NCI-H2171 treated with DMSO at 0.1 percent for 48 hours (cell line): ENCODE measurements at regions not wholly inside any gene's neighbourhood (a gene's known extent, or its start where the extent isn't known, plus 50 kb on each side); places are given as distances from the start of the nearest gene placed in this dataset.

ENCODE experiments used
- DNase-seq: peaks from one replicate; lab custom pipeline; 2025; lab: John Stamatoyannopoulos, UW

DNA sequence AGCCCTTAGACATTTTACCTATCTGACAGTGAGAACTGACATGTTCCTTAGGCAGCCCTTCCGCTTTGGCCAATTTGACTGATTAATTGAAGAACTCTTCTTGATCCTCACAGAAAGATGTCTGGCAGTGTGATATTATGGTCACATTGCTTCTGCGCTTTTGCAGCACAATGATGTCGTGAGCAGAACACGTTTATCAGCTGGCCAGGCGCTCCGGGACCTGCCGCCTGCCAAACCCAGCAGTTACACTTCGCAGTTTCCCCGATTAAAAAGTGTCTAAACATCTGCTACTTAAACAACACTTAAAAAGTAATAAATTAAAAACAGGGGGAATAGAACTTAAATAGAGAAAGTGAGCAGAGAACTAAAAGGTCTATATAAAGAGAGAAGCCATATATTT, 103.5 kb upstream of the ETS2 start:
- DNase-seq: no peak

DNA sequence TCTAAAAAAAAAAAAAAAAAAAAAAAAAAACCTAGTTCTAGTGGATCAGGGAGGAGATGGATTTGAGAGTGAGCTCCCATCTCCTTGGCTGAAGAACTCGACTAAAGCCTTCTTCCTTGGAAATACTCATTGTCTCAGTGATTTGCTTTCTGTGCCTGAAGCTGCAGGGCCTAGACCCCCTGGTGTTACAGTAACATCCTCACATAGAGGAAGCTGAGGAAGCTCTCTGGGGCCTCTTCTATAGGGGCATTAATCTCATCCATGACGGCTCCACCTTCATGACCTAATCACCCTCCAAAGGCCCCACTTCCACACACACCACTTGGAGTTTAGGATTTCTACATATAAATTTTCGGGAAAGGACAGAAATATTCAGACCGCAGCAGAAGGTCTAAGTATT, 95.9 kb upstream of the ETS2 start:
- no peak for DNase-seq

DNA sequence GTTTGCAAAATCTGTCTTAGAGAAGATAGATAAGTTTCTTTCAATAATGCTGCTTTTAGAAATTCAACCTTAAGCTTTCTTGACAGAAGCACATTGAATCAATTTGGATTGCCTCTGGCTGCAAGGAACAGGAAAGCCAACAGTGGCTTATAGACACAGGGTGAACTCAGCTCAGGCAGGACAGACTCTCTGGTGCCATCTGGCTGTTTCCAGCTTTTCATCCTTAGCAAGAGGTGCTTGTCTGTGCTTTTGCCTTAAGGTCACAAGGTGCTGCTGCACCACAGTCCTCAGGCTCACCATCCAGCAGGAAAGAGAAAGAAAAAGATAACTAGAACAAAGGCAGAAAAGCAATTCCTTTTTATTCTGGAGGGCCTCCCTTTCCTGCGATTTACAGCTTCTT, 93.7 kb upstream of the ETS2 start:
- peak; percentile 50 for DNase-seq

DNA sequence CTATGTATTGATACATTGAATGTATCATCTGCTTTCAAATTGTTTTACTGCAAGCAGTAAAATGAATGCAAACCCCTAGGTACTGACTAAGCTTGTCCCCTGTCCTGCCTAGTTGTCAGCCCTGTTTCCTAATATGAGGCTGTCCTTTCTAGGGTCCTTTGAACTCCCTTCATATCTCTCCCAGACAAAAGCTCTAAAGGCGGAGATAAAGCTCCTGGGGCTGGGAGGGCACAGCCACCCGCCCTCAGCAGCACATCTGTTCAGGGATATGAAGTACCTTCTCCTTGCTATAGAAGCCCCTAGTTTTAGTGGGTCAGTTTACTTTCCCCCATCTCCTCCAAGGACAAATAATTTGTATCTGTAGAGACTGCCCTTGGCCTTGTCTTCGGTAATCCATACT, 93.1 kb upstream of the ETS2 start:
- no peak for DNase-seq

DNA sequence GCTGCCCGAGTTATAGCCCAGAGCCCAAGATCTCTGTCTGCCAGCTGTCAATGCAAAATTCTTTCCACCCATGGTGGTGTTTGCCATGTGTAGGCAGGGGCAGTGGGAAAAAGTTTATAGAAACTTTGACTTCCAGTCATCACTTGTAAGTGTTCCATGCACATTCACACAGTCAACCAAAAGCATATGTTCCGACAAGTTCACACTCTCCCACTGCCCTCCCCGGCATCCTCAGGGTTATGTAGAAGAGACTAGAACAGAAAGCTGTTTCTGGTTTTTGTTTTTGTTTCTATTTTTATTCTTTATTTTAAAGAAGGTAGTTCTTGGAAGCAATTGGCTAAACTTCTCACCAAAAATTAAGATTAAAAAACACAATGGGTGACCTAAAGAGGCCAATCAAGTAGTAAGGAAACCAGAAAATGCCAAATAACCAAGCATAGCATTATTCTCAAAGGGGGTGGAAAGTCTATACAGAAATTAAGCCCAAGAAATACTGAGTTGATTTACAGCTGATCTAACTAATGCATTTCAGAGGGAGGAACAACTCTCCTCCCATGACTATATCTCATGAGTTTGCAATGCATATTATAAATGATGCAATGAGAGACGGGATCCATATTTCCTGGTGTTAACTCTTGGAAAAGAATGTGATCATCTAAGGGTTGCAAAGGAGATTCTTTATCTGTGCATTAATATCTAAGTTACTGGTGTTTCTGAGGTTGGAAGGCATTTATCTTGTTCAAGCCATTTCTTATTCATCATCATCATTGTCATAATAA, 91.5 kb upstream of the ETS2 start:
- no peak for DNase-seq

DNA sequence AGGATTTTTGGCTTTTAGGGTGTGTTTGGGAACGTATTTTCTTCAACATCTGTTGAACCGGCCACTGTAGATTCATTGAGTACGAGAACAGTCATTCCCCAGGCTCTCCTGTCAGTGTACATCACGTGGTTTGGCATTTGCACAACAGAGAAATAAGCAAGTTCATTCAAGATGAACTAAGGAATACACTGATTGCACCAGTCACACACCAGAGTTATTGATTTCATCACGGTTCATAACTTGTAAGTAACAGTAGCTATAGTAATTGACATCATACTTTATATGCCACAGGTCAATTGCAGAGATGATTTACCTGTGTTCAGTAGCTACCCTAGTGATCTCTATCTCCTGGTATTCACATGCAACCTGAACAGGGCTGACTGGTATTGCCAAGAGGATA, 90.7 kb upstream of the ETS2 start:
- no peak for DNase-seq

DNA sequence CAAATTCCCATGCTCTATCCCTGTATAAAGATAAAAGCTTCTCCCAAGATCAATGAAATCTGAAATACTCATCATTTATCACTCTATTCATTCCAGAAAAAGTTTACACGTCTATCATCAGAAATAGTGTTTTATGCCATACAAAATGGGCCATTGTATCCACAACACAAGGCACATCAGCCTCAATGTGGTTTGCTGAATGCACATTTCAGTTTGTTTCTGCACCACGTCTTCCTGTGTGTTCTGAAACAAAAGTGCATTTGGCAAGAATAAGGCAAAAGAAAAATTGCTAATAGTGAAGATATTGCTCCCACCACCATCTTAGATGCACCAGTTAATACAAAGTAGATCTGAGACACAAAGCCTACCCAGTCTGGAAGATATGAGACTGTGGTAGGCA, 89.6 kb upstream of the ETS2 start:
- DNase-seq: no peak

DNA sequence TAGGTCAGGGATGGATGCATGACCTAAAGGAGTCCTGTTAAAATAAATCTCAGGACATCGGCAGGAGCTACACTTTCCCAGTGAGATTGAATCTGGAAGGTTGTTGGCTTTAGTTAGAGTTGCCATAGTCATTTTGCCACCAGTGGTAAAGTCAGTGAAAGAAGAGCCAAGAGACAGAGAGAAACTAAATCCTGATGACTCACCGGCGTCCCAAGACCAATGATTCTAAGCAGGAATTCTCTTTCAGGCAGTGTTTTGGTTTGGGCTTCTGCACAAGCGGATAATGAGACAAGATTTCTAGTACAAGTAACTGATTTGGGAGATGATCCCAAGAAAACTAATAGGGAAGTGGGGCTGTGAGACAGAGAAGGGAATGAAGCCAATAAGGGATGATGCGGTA, 88.8 kb upstream of the ETS2 start:
- no peak for DNase-seq

DNA sequence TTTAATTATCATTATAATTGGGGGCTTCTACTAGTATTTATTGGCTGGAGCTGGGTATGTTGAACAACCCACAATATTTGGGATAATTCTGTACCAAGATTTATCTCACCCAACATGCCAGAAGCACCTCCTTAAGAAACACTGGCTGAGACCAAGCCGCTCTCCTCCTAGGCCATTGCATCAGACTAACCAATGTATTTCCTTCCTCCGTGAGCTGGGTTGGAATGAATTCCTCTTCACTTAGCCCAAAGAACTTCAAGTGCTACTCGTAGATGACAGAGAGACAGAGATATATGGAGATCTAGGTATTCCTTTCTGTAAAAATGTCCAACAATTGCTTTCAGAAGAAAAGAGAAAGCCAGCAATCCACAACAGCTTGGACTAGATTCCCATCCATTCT, 87.2 kb upstream of the ETS2 start:
- DNase-seq: no peak

DNA sequence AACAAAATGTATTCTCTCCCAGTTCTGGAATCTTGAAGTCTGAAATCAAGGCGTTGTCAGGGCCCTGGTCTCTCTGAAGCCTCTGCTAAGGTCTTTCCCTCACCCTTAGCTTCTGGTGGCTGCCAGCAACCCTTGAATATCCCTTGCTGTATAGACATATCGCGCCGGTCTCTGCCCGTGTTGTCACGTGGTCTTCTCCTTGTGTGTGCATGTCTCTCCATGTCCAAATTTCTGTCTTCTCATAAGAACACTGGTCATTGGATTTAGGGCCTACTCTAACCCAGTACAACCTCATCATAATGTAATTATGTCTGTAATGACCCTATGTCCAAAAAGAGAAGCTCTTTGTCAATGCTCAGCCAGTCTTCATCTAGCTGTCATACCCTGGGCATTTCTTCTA, 85.7 kb upstream of the ETS2 start:
- DNase-seq: no peak

DNA sequence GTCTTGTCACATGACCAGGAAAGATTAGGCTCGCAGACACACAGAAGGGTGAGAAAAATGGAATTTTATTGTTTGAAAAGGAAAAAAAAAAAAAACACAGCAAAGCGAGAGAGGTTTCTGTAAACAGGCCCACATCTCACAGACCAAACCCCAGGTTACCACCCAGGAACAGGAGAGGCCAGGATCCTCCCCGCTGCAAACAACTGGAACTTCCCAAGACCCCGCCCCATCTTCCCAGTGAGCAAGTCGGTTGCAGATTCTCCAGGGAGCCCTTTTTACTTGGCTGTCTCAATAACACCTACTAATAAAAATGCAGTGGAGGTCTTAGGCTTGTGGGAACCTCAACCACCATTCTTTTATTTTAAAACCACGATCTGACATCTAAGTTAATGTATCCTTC, 84.7 kb upstream of the ETS2 start:
- DNase-seq: no peak

DNA sequence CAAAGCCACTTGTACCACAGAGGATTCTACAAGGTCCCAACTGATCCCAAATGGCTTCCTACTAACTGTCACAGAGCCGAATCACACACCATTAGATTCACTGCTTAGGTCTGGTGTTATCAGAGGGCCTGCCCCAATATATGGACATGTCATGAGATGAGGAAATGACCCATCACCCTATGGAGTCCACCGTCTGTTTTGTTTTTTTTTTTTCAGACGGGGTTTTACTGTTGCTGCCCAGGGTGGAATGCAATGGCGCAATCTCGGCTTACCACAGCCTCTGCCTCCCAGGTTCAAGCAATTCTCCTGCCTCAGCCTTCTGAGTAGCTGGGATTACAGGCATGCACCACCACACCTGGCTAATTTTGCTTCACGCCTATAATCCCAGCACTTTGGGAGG, 83.8 kb upstream of the ETS2 start:
- DNase-seq: no peak

DNA sequence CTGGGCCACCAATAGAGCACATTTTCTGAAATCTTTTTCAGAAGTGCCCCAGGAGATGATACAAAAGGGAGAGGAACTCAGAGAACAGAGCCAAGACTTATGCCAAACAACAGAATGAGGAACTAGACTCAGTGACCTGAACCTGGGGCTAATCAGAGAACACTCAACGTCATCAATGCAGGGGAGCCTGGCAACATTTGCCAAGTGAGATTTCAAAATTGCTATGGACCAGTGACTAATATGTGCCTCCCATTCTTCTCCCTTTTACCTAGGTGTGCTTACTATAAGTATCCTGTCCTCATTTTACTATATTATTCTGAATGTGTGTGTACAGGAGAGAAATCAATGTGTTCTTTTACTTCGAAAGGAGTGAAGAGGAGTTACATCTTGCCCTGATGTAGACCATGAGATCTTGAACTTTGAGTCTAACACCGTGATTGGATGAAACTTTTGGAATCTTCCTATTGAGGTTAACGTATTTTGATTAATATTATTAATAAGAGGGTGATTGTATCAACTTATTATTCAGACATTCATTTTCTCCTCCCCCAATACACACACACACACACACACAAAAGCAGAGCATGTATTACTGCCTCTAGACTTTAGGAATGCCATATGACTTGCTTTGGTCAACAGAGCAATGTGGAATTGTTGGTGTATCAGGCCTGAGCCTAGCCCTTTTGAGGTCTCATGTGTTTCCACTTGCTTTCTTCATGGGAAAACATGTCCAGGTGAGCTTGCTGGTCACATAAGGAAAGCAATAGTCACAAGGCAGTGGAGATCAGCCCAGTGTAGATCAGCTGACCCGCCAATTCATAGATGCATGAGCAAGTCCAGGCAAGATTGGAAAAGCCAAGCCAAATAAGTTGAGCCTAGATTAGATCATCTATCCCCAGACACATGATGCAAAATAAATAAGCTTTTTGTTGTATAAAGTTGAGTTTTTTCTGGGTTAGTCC, 80.3 kb upstream of the ETS2 start:
- no peak for DNase-seq

DNA sequence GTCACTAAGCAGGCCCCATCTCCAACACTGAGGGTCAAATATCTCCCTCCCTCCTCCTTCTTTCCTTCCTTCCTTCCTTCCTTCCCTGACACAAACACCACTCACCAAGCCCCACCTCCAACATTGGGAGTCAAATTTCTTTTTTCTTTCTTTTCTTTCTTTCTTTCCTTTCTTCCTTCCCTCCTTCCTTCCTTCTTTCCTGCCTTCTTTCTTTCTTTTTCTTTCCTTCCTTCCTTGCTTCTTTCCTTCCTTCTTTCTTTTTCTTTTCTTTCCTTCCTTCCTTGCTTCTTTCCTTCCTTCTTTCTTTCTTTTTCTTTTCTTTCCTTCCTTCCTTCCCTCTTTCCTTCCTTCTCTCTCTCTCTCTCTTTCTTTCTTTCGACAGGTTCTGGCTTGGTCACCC, 79.2 kb upstream of the ETS2 start:
- no peak for DNase-seq

DNA sequence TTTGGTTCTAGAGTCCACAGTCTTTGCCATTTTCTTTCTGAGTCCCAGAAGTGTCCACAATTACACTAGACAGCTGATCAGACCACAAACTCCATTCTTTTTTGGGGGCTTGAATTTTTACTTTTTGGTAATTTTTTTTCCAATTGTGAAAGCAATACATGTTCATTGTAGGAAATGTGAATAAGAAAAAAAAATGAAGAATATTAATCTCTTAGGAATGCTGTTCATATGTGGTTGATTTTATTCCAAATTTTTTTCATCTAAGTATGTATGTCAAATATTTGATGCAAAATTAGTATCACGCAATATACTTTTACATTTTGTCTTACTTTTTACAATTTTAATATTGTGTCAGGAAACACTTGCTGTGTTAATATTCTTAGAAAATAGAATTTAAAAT, 76.4 kb upstream of the ETS2 start:
- DNase-seq: no peak

DNA sequence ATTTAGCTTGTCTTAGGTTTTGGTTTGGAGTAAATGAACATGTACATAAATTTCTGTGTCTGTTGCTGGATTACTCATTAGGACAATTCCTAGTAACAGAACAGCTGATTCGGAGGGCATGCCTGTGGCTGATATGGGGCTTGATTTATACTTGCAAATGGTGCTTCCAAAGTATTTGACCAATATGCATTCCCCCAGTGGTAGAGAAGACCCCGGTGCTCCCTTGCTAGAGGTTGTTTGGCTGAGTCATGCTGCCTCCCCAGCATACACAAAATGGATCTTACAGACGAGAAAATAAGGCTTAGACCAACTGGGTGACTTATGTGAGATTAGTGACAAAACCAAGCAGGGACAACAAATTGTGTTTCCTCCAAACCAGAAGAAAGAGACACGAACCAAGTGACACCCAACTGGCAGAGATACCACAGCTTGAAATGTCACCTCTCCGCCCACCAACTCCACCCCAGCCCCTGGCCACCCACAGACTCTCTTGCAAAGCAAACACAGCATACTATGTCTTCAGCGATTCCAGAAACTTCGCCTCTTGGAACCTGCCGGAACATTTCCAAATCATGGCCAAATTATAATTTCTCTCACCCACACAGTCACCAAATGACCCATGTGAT, 75.9 kb upstream of the ETS2 start:
- no peak for DNase-seq

DNA sequence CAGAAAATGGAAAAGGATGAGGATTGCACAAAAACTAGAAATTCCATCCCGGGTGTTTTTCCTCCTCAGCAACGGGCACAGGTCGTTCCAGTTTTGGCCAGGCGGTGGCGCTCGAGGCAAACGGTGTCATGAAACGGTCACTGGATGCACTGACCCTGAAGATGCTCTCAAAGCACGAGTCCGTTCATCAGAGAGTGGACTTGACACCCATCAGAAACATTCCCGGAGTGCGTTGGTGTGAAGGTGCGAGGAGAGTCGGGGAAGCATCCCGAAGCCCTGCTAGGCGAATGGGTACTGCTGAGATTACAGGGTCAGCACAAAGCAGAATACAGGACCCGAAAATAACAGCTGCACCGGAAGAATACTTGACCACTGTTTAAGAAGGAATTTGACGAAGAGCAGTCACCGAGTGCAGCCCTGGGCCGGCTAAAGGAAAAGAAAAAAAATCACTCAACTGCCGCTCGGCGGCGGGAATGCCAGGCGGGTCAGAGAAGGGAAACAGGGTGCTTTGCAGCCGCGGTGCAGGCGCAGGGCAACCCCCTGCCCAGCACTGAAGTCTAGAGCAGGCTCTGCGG, 71.7 kb upstream of the ETS2 start:
- DNase-seq: peak; percentile 32

DNA sequence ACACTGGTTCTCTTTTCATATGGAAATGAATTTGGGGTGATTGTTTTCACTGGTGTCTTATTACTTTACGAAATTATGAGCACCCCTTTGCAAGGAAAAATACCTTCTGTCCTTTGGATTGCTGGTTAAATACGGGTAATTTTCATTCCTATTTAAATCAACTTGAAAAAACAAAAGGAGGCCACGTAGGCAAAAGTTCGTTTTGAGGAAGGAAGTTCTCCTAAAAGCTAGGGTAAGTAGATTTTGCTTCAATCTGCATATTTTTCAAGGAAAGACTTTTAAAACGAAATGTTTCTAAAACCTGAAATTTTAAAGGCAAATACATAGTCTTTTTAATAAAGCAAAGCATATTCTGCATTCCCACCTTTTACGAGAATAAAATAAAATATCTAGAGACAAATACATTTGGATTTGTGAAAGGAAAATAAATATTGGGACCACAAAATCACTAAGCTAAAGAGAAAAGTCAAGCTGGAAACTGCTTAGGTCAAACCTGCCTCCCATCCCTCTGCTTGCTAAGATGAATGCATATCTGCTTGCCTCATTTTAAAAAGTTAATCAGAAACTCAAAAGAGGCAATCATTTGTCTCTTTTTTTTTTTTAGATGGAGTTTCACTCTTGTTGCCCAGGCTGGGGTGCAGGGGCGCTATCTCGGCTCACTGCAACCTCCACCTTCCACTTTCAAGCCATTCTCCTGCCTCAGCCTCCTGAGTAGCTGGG, 70.9 kb upstream of the ETS2 start:
- no peak for DNase-seq

DNA sequence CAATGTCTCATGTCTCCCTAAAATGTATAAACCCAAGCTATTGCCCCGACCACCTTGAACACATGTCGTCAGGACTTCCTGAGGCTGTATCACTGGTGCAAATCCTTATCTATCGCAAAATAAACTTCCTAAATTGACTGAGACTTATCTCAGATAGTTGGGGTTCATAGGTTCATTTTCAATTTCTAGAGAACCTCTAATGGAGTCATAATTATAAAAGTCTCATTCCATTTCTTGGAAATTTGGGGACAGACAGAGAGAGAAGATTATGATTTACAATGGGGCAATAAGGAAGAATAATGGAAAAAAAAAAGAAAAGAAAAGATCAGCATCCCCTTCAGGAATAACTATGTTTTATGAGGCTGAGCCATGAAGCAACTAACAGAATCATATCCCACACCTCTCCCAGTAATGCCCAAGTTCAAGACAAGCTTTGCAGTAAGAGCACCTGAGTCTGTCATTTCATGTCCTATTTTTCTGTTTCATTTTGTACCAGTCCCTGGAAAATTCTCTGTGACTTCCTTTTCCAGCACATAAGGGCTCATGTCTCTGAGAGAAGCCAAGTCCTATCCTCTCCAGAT, 70.0 kb upstream of the ETS2 start:
- no peak for DNase-seq

DNA sequence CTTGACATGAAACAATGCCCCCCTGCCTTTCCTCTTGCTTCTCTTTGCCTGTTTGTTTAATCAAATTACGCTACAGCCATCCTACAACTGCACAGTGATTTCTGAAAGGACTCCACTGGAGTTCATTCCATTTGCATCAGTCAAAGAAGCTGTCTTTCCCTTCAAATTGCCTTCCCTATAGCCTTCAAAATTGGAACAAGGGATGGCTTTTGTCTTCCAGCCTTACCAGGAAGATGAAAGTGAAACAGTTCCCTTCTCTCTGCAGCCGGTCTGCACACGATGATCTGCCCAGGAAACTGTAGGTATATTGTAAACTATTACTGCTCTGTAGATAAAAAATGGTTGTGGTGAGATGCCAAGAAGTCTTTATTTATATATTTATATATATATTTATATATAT, 65.6 kb upstream of the ETS2 start:
- no peak for DNase-seq

DNA sequence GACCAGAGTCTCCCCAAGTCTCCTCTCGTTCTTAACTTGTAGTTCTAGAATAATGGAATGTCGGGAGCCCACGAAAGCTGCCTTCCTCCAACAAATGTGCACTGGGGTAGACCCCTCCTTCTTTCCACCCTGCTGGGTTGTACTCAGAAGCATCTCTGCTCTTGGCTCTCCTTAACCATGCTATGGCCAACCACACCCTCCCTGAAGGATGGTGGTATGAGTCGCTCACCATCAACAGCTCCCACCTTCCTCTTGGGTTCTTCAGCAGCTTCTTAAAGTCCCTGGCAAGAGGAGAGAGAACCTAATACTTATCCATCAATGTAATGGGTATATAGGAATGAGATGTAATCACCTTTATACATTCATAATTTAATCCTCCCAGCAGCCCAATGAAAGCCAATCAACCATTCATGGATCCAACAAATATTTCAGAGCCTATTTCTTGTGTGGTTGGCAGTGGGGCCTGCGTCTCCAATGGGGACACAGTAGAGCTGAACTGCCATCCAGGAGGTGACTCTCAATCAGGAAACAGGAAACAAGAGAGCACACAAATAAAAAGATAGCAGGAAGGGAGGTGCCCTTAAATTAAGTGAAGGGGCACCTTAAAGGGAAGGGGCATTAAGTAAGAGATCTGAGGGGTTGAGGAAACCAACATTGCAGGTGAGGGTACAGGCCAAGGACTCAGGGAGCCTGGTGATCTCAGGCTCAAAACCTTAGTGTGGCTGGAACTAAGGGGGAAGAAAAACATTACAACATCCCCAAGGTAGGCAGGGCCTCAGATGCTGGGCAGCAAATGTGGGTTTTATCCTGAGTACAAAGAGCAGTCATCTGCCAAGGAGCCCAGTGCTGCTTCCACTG, 64.4 kb upstream of the ETS2 start:
- DNase-seq: no peak
